ENCODE measurements at regions not wholly inside any gene's neighbourhood (a gene's known extent, or its start where the extent isn't known, plus 50 kb on each side); places are given as distances from the start of the nearest gene placed in this dataset.

GRCh38 chr5:68369457-68370125 lies 154.0 kb downstream of the PIK3R1 start:
- no peak for TF ChIP-seq POLR2AphosphoS5 (IDR thresholded peaks at IDR 0.05)
- TF ChIP-seq, protein P1, sequence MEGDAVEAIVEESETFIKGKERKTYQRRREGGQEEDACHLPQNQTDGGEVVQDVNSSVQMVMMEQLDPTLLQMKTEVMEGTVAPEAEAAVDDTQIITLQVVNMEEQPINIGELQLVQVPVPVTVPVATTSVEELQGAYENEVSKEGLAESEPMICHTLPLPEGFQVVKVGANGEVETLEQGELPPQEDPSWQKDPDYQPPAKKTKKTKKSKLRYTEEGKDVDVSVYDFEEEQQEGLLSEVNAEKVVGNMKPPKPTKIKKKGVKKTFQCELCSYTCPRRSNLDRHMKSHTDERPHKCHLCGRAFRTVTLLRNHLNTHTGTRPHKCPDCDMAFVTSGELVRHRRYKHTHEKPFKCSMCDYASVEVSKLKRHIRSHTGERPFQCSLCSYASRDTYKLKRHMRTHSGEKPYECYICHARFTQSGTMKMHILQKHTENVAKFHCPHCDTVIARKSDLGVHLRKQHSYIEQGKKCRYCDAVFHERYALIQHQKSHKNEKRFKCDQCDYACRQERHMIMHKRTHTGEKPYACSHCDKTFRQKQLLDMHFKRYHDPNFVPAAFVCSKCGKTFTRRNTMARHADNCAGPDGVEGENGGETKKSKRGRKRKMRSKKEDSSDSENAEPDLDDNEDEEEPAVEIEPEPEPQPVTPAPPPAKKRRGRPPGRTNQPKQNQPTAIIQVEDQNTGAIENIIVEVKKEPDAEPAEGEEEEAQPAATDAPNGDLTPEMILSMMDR (IDR thresholded peaks at IDR 0.05), result no peak
- no peak for TF ChIP-seq POLR2A (IDR thresholded peaks at IDR 0.05)
- TF ChIP-seq EP300 (IDR thresholded peaks at IDR 0.05), result no peak

Measured in gastroesophageal sphincter (tissue), 3 donors.